ENCODE measurements at regions not wholly inside any gene's neighbourhood (a gene's known extent, or its start where the extent isn't known, plus 50 kb on each side); places are given as distances from the start of the nearest gene placed in this dataset.

DNA sequence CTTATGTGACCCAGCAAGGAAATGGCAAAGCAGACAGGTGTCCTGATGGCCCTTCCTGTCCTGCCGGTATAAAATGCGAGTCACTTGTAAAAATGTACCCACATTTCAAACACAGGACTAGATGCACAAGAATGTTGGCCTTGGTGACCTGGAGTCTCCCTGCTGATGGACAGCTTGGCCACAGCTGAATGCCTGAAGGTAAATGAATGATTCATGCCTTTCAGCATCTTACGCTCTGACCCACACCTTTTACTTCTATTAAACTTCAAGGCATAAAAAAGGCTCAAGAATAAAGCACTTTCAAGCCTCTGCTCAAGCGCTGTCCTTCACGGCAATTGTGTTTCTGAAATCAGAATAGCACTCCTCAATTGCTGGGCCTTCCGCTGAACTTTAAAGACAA is 228.0 kb upstream of the SLCO3A1 start:
- DNase-seq: no peak

DNA sequence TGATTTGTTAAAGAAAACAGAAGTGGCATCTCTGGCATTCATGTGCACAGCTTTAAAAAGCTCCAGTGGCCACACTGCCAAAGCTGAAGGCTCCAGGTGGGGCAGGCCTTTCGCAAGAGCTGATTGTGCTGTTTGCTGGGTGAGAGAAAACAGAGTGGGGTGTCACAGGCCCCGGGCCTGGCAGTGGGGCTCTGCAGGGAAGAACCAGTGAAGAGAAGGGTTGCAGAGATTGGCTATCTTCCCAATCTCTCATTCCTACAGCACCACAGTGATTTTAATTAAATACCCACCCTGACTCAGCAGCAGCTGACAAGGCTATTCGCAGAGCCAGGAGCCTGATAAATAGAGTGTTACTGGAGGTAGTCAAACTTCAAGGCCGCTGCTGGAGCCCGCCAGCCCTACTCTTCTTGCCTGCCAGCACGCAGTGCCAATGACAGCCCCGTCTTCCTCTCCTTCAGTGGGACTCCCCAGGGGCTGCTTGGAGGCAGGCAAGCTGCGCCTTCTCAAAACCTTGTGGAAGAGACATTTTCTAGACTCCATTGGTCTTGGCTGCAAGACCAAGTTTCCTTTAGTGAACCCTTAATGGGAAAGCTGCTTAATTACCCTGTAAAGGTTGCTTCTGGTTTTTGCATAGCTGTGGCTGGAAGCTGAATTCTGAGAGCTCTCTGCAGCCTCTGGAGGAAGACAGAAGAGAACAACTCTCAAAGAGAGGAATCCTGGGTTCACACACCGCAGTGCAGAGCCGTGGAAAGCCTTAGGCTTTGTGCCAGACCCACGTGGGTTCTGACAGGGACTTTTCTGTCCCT is 225.8 kb upstream of the SLCO3A1 start:
- DNase-seq: no peak

DNA sequence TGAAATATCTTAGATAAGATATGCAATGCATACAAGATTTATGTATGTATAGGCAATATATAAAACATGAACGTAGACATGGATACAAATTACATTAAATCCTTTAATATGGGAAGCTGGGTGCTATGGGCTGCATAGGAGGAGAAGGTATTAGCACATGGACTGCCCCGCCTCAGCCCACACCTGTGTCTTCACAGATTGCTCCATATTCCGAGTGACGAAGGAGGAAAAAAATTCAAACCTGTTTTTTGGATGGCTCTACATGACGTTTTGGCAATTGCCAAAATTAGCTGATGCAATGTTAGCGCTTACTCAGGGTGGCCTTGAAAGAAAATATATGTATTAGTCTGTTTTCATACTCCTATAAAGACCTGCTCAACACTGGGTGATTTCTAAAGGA is 223.4 kb upstream of the SLCO3A1 start:
- no peak for DNase-seq

DNA sequence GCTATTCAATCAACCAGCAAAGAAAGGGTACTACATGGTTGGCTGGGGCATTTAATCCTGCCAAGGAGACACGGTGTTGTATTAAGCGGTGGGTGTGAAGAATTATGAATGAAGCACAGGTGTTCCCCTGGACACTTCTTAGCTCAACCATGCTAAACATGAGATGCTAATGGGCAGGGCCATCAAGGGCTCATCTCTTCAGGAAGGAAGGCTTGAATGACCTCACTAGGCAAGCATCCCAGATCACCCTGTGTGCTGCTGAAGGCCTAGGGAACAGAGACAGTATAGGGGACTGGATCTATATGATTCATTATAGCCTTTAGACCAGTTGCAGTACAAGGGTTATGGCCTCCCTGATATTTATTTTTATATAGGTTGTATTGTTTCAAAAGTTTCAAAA is 221.3 kb upstream of the SLCO3A1 start:
- no peak for DNase-seq

DNA sequence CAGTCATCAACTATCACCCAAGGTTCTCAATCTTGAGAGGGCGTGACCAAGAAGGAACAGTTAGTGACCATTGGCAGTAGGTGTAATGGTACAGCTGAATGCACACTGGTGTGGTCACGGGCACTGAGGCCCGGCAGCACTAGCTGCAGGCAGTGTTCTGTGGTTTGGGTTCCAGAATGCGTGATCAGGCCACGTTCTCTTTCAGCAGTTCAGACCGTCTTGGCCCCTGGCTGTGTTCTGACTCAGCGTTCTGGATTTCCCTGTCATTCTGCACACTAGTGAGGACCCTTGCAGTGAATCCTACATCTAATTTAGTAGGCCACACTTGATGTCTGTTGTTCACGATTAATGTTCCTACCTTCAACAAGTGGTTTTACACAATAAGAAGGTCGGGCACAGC is 220.5 kb upstream of the SLCO3A1 start:
- no peak for DNase-seq

DNA sequence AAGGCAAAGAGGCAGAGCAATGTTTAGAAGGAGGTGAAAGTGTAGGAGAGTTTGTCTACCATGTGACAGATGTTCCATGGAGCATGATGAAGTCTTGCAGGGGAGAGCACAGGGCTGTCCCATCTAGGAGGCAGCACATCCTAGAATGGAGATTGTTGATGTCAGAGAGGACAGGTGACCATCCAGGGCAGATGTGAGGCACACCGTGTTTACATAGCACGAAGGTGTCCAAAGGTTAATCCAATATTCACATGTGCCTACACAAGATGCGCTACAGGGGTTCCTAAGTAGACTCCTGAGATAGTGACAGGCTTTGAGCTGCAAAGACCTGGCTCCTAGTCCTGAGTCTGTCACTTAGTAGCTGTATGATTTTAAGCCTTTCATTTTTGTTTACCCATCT is 219.3 kb upstream of the SLCO3A1 start:
- DNase-seq: no peak

DNA sequence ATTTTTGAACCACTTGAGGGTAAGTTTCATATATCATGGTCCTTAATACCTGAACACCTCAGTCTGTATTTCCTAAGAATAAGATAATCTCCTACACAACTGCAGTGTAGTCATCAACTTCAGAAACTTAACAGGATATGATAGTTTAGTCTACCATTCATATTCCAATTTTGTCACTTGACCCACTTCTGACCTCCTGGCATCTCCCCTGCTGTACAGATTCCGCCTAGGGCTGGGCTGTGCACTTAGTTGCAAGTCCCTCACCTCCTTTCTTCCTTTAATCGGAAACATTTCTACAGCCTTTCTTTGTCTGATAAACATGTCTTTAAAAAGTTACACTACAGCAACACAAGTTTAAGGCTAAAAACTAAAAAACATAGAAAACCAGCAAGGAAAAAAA is 218.4 kb upstream of the SLCO3A1 start:
- DNase-seq: no peak

DNA sequence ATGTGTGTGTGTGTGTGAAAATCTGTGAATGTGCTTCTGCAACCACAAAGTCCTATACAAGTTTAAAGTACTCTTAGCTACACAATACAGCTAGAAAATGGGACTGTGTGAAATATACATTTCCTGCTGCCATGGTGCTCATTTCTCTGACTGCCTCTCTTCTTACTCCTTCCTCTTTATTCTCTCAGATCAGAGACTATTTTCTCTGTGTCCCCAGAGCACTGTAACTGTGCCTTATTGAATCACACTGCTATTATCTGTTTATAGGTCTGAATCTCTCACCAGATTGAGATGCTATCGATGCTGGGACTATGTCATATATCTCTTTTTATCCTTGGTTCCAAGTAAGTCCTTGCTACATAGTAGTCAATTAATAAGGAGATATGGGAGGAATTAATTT is 217.9 kb upstream of the SLCO3A1 start:
- DNase-seq: no peak

DNA sequence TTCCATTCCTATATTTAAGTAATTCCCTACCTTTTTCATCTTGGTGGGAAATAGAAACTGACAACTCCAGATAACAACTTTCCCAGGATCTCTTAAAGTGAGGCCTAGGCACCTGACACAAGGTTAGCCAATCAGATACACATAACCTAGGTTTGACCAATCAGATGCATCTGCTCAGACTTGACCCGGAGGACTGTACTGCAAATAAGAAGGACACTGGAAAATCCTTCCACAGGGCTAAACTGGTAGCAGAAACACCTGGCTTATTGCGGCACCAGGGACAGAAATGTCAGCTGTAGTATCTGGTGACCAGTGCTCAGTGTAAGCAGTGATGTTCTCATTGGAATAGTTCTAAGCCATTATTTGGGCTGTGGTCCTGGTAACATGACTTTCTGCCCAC is 204.5 kb upstream of the SLCO3A1 start:
- DNase-seq: no peak

DNA sequence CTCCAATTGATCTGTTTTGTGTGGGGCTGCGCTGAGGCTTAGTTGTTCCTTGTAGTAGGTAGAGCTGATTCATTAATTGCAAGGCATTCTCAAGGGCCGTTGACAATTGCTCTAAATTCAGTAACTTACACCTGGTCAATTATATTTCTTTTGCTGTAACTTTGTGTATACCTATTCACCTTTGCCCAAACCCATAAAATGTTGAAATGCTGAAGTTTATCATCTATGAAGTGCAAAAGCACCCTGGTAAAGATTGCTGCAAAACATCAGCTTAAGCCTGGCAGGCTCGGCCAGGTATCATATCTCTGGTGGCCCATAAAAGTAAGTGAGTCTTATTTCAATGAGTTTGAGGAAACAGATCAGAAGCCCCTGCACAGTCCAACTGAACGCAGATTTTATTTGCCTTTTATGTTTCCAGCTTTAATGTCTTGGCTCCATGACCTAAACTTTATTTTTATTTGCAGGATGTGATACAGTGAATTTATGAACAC is 203.6 kb upstream of the SLCO3A1 start:
- DNase-seq: no peak

DNA sequence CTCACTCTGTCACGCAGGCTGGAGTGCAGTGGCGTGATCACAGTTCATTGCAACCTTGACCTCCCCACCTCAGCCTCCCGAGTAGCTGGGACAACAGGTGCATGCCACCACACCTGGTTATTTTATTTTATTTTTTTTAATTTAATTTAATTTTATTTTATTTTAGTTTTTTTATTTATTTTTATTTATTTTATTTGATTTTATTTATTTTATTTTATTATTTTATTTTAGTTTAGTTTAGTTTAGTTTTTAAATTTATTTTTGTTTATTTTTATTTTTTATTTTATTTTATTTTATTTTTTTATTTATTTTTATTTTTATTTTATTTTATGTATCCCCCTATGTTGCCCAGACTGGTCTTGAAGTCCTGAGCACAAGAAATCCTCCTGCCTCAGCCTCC is 202.3 kb upstream of the SLCO3A1 start:
- DNase-seq: no peak

DNA sequence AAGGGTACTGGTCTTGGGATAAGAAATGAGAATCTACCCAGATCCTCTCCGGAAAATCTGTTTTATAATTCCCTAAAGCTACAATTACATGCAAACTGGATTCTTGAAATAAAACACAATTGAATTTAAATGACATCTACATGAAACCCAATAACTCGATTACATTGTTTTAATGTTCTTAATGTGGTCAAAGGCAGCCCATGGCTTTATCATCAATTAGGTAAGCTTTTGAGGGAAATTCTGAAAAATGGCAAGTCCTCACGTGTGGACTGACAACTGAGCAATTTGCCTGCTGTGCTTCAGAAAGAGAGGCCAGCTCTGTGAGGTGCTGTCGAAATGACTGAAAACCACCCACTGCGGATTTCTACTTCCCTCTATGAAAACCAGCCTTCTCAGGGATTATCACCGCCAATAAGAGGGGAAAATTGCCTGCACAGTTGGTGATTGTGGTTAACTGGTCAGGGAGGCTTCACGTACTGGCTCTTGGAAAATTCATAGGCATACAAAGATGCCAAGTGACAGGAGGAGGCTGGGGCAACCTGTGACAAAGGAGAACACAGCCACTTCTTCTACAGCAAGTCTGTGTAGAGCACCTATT is 200.8 kb upstream of the SLCO3A1 start:
- no peak for DNase-seq

DNA sequence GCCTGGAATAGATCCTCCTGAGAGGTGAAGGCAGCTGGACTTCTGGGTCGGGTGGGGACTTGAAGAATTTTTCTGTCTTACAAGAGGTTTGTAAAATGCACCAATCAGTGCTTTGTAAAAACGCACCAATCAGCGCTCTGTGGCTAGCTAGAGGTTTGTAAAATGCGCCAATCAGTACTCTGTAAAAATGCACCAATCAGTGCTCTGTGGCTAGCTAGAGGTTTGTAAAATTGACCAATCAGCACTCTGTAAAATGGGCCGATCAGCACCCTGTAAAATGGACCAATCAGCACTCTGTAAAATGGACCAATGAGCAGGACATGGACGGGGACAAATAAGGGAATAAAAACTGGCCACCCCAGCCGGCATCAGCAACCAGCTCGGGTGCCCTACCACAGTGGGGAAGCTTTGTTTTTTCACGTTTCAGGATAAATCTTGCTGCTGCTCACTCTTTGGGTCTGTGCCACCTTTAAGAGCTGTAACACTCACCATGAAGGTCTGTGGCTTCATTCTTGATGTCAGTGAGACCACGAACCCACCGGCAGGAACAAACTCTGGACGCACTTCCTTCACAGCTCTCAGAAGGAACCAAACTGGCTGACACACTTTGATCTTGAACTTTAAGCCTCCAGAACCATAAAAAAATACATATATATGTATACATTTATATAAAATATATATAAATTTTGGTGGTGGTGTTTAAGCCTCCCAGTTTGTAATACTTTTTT is 197.8 kb upstream of the SLCO3A1 start:
- peak in 2 of 6 experiments; percentile 13 for DNase-seq

DNA sequence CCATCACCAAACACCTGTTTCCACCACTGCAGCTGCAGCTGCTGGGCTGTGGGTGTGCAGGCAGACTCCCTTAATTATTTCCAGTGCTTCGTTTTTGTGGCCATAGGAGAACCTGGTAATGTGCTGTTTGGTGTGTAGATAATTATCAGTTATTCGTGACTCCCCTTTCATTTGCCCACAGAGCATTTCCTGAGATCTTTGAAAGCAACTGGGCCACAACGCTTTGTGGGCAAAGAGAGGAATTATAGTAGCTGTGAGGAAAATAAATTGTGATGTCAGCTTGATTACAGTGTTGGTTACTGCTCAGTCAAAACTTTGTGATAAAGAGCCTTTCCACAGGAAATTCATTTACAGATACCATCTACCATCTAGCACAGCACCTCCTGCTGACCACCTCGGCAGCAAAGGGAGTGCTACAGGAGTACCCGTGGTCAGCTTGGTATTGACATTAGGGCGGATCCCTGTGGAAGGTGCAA is 193.3 kb upstream of the SLCO3A1 start:
- DNase-seq: no peak

DNA sequence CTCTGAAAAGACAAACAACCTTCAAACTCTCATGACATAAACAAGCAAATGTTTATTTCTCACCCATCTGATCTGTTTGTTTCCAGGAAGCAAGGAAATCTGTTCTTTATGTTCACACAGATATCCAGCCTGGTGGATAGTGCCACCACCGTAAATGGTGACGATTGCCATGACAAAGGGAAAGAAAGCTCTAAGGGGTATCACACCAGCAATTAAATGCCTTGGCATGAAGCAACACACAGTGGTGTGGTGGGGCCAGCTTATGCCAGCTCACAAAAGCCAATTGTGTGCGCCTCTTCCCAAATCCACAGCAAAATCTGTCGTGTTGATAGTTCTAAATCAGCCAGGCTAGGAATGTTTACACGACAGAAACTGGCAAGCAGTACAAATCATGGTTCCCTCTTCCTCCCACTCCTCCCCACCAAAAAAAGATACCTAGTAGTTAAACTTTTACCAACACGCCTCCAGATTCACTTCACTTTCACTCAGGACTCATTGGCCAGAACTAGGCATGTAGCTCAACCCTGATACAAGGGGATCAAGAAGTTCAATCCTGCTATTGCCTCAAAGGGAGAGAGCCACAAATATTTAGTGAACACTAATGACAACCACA is 189.2 kb upstream of the SLCO3A1 start:
- no peak for DNase-seq

DNA sequence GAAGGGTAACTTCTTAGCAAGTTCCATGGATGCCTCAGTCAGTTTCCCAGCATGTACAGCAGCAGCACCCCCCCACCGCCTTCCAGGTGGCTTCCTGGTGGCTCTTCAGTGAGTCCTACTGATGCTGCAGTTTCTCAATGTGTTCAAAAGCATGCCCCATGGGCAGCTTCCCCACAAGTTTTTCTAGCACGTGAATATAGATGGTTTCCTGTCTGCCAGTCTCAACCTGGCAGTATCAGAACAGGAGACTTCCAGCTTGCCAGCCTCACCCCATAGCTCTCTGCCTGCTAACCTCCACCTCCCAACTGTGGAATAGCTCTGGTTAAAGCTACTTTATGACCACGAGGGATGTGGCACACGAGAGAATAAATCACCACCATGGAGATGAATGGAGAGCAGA is 188.3 kb upstream of the SLCO3A1 start:
- no peak for DNase-seq

DNA sequence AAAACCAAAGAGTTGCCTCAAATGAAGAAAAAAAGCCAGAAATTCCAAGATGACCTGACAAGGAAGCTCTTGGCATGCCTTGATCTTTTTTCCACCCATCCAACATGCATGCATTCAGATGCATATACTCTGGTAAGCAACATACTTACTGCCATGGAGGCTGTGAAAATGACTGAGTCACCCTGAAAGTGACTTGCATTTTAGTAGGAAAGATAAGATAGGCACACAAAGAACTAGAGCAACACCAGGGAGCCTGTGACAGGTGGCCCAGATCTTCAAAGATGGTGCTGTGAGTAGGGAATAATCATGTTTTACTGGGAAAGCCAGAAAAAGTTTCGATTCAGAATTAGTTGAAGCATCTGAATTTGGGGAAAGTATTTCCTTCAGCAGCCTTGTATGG is 185.1 kb upstream of the SLCO3A1 start:
- no peak for DNase-seq

DNA sequence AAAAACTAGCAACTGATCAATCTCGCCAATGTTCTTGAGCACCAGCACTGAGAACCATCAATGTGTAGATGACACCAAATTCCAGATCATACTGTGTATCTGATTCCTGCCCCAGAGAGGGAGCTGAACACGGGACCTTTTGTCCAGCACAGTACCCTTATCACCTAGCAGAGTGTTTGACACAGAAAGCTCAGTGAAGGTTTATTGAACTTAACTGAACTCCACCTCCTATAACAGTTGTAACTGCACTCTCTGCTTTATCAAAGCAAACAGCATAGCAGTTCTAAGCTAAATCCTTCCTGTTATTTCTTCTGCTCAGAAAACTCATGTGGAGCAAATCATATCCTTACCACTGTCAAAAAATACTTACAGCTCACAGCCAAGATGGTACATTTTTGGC is 183.4 kb upstream of the SLCO3A1 start:
- no peak for DNase-seq

DNA sequence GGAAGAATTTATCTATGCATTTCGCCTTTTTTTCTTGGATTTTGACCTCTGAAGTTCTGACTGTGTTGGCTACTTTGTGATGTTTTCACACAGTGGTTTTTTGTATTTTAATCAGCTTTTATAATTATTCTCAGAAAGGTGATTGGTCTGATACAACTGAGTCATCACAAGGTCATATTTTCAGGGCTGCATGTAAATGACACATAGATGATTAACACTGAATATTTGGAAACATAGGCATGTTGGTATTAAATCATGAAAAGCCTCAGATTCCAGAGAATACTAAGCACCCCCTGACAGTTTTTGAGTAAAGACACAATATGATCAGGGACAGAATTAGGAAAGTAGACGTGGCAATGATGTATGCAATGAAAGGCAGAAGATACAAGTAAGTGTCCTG is 175.5 kb upstream of the SLCO3A1 start:
- DNase-seq: no peak

DNA sequence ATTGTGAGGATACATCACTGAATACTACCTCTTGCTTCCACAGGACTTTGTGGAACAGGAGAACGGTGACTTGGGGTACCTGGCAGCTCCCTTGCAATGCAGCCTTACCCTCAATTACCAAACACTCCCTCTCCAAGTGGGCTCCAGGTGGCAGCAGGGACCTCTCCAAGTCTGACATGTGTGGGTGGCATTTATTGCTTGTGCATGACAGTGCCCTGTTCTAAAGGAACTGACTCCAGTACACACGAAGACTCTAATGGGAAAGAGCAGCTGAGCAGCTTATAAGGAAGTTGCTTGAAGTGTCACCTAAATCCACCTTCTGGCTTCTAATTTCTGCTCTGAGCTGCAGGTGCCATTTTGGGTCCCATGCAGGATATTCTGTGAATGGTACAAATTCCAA is 174.1 kb upstream of the SLCO3A1 start:
- no peak for DNase-seq

DNA sequence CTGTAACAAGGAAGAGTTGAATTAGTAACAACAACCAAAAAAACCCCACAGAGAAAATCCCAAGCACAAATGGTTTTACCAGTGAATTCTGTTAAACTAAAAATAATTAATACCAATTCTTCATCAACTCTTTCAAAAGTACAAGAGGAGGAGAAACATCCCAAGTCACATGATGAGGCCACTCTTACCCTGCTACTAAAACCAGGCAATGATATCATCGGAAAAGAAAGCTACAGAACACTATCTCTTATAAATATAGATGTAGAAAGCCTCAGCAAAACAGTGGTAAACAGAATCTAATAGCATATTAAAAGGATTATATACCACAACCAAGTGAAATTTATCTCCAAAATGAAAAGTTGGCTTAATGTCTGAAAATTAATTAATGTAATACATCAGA is 168.1 kb upstream of the SLCO3A1 start:
- no peak for DNase-seq

DNA sequence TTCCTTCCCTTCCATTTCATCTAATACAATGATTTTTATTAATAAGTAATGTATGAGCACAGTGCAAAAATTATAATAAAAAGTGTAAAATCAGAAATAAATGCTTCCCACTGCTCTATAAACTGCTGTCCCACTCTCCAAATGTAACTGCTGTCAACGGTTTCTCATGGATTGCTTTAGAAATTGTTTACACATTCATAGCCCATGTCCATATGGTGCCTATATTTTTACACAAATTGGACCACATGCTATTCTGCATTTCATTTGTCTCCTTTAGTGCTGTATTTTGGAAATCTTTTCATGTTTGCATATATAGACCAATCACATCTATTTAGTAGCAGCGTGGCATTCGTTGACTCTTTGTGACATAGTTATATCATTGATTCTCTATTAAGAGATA is 164.7 kb upstream of the SLCO3A1 start:
- no peak for DNase-seq

DNA sequence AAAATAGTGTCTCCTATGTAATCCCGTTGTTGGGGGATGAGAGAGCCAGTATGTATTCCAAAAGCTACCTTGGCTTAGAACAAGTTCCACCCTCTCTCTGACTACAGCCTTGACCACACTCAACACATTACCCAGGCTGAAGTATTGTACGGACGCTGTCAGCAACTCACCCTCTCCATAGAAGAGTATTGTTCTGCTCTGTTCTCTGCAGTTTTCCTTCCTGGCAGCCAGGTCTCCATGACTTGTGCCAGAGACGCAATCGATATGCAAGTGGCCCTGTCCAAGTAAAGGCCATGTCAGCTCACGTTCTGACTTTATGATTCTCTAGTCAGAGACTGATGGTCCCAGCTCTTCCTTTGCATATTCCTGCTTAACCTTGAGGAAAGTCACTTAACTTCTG is 164.1 kb upstream of the SLCO3A1 start:
- DNase-seq: no peak

DNA sequence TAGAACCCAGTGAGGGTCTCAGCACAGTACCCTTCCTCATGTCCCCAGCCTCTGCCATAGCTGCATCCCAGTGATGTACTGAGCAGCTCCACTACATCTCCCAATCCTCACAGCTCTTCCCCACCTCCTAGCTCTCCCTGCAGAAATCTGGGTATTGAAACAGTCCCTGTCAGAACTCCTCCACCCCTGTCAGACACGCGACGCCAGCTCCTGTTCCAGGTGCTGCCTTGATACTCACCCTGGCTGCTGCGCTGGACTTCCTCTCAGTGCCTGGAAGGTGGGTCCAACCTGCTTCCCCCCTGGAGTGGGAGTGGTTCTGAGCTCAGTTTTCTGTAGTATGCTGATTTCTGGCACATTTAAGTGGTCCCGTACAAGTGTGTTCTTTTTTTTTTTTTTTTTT is 160.9 kb upstream of the SLCO3A1 start:
- DNase-seq: no peak
